ENCODE measurements at regions not wholly inside any gene's neighbourhood (a gene's known extent, or its start where the extent isn't known, plus 50 kb on each side); places are given as distances from the start of the nearest gene placed in this dataset.

GRCh38 chr2:157203651-157204050 lies 53.9 kb upstream of the GALNT5 start:
- Histone ChIP-seq H2AFZ (ENCODE audit: low read length) (no peak overlapping the region), H3K9me3 (ENCODE audit: low read length) (no peaks in the 10 kb centered on the region), H3K36me3 (ENCODE audit: insufficient read depth, low read length) (no peaks in the 10 kb centered on the region), H3K9me2 (ENCODE audit: low read depth, low read length) (no peaks in the 10 kb centered on the region), H3K4me1 (ENCODE audit: insufficient read depth, low read length, severe bottlenecking) (no peaks in the 10 kb centered on the region), H3K27me3 (ENCODE audit: insufficient read depth, low read length) (no peaks in the 10 kb centered on the region), H3K4me2 (ENCODE audit: low read length) (no peak overlapping the region), H3K79me2 (ENCODE audit: insufficient read depth, low read length) (no peaks in the 10 kb centered on the region), H3K4me3 (ENCODE audit: low read depth, low read length, poor library complexity, severe bottlenecking) (no peak overlapping the region), H3K27ac (ENCODE audit: low read depth, low read length, poor library complexity, severe bottlenecking) (no peak overlapping the region), H3K9ac (ENCODE audit: low read length) (no peak overlapping the region), H4K20me1 (ENCODE audit: insufficient read depth, low read length) (no peaks in the 10 kb centered on the region), H3F3A (ENCODE audit: insufficient read depth, low read length) (no peaks in the 10 kb centered on the region)
- no peak for TF ChIP-seq CTCF (IDR thresholded peaks at IDR 0.05; ENCODE audit: low read length)
- TF ChIP-seq EZH2 (IDR thresholded peaks at IDR 0.05; ENCODE audit: borderline replicate concordance, low read length), result no peak

- no peaks in the 10 kb centered on the region for H3K9me2 ChIP-seq (ENCODE audit: low read depth, low read length)
- H3K27me3 ChIP-seq (ENCODE audit: insufficient read depth, low read length), result no peaks in the 10 kb centered on the region
- no peak overlapping the region for H3K9ac ChIP-seq (ENCODE audit: low read length)
- H3K36me3 ChIP-seq (ENCODE audit: insufficient read depth, low read length), result no peaks in the 10 kb centered on the region
- H4K20me1 ChIP-seq (ENCODE audit: insufficient read depth, low read length), result no peaks in the 10 kb centered on the region
- no peaks in the 10 kb centered on the region for H3K79me2 ChIP-seq (ENCODE audit: insufficient read depth, low read length)
- no peak overlapping the region for H3K4me2 ChIP-seq (ENCODE audit: low read length)
- H3K9me3 ChIP-seq (ENCODE audit: low read length), result no peaks in the 10 kb centered on the region
- no peak overlapping the region for H3K4me3 ChIP-seq (ENCODE audit: low read depth, low read length, poor library complexity, severe bottlenecking)
- no peaks in the 10 kb centered on the region for H3F3A ChIP-seq (ENCODE audit: insufficient read depth, low read length)
- H2AFZ ChIP-seq (ENCODE audit: low read length), result no peak overlapping the region
- TF ChIP-seq EZH2 (IDR thresholded peaks at IDR 0.05; ENCODE audit: borderline replicate concordance, low read length) (no peak), CTCF (IDR thresholded peaks at IDR 0.05; ENCODE audit: low read length) (no peak)
- H3K27ac ChIP-seq (ENCODE audit: low read depth, low read length, poor library complexity, severe bottlenecking), result no peak overlapping the region
- no peaks in the 10 kb centered on the region for H3K4me1 ChIP-seq (ENCODE audit: insufficient read depth, low read length, severe bottlenecking)
Observed at GRCh38 chr2:157204401-157204800, 53.1 kb upstream of the GALNT5 start.

- Histone ChIP-seq H3K27me3 (ENCODE audit: insufficient read depth, low read length) (no peaks in the 10 kb centered on the region), H3K9me3 (ENCODE audit: low read length) (no peaks in the 10 kb centered on the region), H3K4me1 (ENCODE audit: insufficient read depth, low read length, severe bottlenecking) (no peaks in the 10 kb centered on the region), H2AFZ (ENCODE audit: low read length) (no peak overlapping the region), H3K36me3 (ENCODE audit: insufficient read depth, low read length) (no peaks in the 10 kb centered on the region), H4K20me1 (ENCODE audit: insufficient read depth, low read length) (no peaks in the 10 kb centered on the region), H3K27ac (ENCODE audit: low read depth, low read length, poor library complexity, severe bottlenecking) (no peak overlapping the region), H3K4me2 (ENCODE audit: low read length) (no peak overlapping the region), H3F3A (ENCODE audit: insufficient read depth, low read length) (no peaks in the 10 kb centered on the region), H3K79me2 (ENCODE audit: insufficient read depth, low read length) (no peaks in the 10 kb centered on the region), H3K9ac (ENCODE audit: low read length) (no peak overlapping the region), H3K9me2 (ENCODE audit: low read depth, low read length) (no peaks in the 10 kb centered on the region), H3K4me3 (ENCODE audit: low read depth, low read length, poor library complexity, severe bottlenecking) (no peak overlapping the region)
- TF ChIP-seq EZH2 (IDR thresholded peaks at IDR 0.05; ENCODE audit: borderline replicate concordance, low read length) (no peak), CTCF (IDR thresholded peaks at IDR 0.05; ENCODE audit: low read length) (no peak)
Observed at GRCh38 chr2:157206916-157207315, 50.6 kb upstream of the GALNT5 start.

Measured in OCI-LY1 (cell line).